Central memory CD8-positive, alpha-beta T cell (primary cell): ENCODE measurements at regions not wholly inside any gene's neighbourhood (a gene's known extent, or its start where the extent isn't known, plus 50 kb on each side); places are given as distances from the start of the nearest gene placed in this dataset.

Experiments used
- ATAC-seq: fragments of 150-1000 bp; cut with Tn5 transposase; replicated peaks from 2 replicates; pipeline ENCODE4 v1.10.0; 2022; ENCODE audit warnings: mild to moderate bottlenecking, moderate FRiP score, moderate number of reproducible peaks; ENCODE audit not compliant: poor library complexity, severe bottlenecking; ENCODE audit errors: extremely low read depth
- DNase-seq, 2 donors: peaks; one replicate each; pipeline ENCODE4 v3.0.0; 2021; ENCODE audit warnings: low spot score in 2 of 2
- H3K27ac Mint-ChIP-seq: one replicate; pipeline ENCODE4 v1.8.0; 2022; ENCODE audit warnings: low read depth, mild to moderate bottlenecking, moderate library complexity, mixed read lengths
- H3K27me3 Mint-ChIP-seq: one replicate; pipeline ENCODE4 v1.8.0; 2022; ENCODE audit warnings: mixed read lengths
- H3K36me3 Mint-ChIP-seq: one replicate; pipeline ENCODE4 v1.8.0; 2022; ENCODE audit warnings: mild to moderate bottlenecking, moderate library complexity, mixed read lengths; ENCODE audit not compliant: insufficient read depth
- H3K4me1 Mint-ChIP-seq: one replicate; pipeline ENCODE4 v1.8.0; 2022; ENCODE audit warnings: mixed read lengths
- H3K4me3 Mint-ChIP-seq: one replicate; pipeline ENCODE4 v1.8.0; 2022; ENCODE audit warnings: mild to moderate bottlenecking, moderate library complexity, mixed read lengths
- H3K9me3 Mint-ChIP-seq: one replicate; pipeline ENCODE4 v1.8.0; 2022; ENCODE audit warnings: mixed read lengths

DNA sequence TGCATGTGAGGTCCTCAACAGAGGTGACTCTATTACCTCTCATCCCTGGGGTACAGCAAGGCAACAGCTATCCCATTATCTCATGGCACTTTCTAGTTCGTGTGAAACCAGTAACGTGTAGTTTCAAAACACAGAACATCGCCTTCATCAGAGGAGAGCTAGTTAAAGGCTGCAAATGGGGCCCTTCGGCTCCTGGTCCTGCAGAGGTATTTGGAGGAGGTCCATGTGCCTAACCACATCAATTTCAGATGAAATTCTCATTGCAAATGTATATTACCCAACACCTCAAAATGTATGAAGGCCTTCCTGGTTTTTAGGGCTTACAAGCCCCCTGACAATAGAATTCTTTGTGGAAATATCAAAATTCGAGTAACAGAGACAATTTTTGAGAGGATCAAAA, 95.7 kb upstream of the PSMD7 start:
- Mint-ChIP-seq H3K4me1 (no peaks in the 10 kb centered on the region), H3K9me3 (no peaks in the 10 kb centered on the region), H3K36me3 (no peaks in the 10 kb centered on the region), H3K27ac (no peak overlapping the region), H3K4me3 (no peak overlapping the region), H3K27me3 (peaks cover 14% of the 10 kb centered on the region)
- no peak for DNase-seq
- no peak for ATAC-seq

DNA sequence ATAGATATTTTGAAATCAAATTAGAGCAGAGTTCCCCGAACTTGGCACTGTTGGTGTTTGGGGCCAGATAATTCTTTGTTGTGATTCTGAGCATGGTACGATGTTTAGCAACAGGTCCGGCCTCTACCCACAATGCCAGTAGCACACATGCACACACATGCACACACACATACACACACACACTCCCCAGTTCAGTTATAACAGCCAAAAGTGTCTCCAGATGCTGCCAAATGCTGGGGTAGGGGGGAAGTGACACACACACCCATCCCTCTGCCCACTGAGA, 96.8 kb upstream of the PSMD7 start:
- Mint-ChIP-seq H3K27me3 (peaks cover 14% of the 10 kb centered on the region), H3K9me3 (no peaks in the 10 kb centered on the region), H3K4me1 (no peaks in the 10 kb centered on the region), H3K36me3 (no peaks in the 10 kb centered on the region), H3K4me3 (no peak overlapping the region), H3K27ac (no peak overlapping the region)
- DNase-seq = no peak
- ATAC-seq = no peak

DNA sequence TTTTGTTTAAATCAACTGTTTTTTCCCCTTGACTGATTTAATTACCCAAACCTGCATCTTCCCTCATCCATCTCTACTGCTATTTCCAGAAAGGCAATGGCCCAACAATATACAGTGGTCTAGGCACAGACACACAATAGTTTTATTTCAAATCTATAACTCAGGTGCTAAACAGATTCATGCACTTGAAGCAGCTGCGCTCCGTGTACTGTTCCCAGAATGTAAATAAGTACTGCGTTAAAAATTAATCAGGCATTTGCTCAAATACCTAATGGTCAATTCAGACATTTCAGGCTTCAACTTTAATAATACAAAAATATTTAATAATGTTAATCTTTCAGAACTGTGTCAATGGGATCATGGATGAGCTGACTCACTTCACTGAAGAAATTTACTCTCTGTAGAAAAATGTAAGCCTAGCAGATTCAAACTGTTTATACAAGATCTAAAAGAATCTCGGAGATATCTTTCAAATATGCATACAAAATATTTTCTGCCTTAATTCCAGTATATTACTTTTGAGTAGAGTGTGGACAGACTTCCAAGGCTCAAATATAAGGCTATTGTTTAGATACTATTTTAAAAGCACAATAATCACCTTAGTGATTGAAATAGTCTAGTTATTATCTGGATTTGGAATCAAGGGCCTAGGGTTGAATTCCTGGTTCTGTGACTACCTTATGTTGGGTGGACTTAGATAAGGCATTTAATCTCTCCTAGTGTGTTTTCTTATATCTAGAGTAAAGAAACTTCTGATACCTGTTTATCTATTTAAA, 97.4 kb upstream of the PSMD7 start:
- Mint-ChIP-seq H3K4me3 (no peak overlapping the region), H3K27me3 (peaks cover 14% of the 10 kb centered on the region), H3K9me3 (no peaks in the 10 kb centered on the region), H3K27ac (no peak overlapping the region), H3K4me1 (no peaks in the 10 kb centered on the region), H3K36me3 (no peaks in the 10 kb centered on the region)
- ATAC-seq (no peak), DNase-seq (no peak)

GRCh38 chr16:74192281-74192797, 104.3 kb upstream of the PSMD7 start:
- no peaks in the 10 kb centered on the region for H3K36me3 Mint-ChIP-seq
- H3K27ac Mint-ChIP-seq = no peak overlapping the region
- H3K27me3 Mint-ChIP-seq = peaks cover 14% of the 10 kb centered on the region

DNA sequence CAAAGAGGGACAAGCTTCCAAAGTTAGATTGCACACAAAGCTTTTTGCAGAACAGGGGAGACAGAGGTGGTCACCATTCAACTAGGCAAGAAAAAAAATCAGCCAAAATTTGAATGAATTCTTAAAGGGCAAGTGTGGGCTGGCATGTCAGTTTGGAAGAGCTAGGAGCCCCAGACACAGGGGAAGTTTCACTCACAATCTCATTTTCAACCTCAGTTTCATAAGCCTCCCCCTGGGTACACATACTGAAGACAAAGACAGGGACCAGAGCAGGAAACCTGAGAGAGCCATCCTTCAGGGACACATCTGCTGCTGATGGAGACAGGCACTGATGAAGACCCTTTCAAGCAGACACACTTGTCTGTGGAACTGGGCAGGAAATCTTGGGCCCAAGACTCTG, 106.3 kb upstream of the PSMD7 start:
- Mint-ChIP-seq H3K4me1 (no peaks in the 10 kb centered on the region), H3K4me3 (no peak overlapping the region), H3K9me3 (no peaks in the 10 kb centered on the region), H3K36me3 (no peaks in the 10 kb centered on the region), H3K27ac (no peak overlapping the region), H3K27me3 (peaks cover 14% of the 10 kb centered on the region)
- no peak for ATAC-seq
- no peak for DNase-seq

More at GRCh38 chr16:74192281-74192797, 104.3 kb upstream of the PSMD7 start:
- ATAC-seq (no peak), DNase-seq (no peak)
- H3K4me1 Mint-ChIP-seq = no peaks in the 10 kb centered on the region
- no peak overlapping the region for H3K4me3 Mint-ChIP-seq
- H3K9me3 Mint-ChIP-seq = no peaks in the 10 kb centered on the region

- Mint-ChIP-seq H3K27me3 (peaks cover 10% of the 10 kb centered on the region), H3K36me3 (no peaks in the 10 kb centered on the region), H3K9me3 (no peaks in the 10 kb centered on the region), H3K4me1 (no peaks in the 10 kb centered on the region), H3K4me3 (no peak overlapping the region), H3K27ac (no peak overlapping the region)
- ATAC-seq (no peak), DNase-seq (no peak)
Observed at GRCh38 chr16:74188856-74189255, 107.8 kb upstream of the PSMD7 start.

GRCh38 chr16:74186561-74186971, 110.0 kb upstream of the PSMD7 start:
- H3K4me1 Mint-ChIP-seq = no peaks in the 10 kb centered on the region
- no peak overlapping the region for H3K4me3 Mint-ChIP-seq
- no peak overlapping the region for H3K27ac Mint-ChIP-seq
- DNase-seq = no peak
- H3K36me3 Mint-ChIP-seq = no peaks in the 10 kb centered on the region
- no peak for ATAC-seq
- no peaks in the 10 kb centered on the region for H3K9me3 Mint-ChIP-seq
- no peaks in the 10 kb centered on the region for H3K27me3 Mint-ChIP-seq

DNA sequence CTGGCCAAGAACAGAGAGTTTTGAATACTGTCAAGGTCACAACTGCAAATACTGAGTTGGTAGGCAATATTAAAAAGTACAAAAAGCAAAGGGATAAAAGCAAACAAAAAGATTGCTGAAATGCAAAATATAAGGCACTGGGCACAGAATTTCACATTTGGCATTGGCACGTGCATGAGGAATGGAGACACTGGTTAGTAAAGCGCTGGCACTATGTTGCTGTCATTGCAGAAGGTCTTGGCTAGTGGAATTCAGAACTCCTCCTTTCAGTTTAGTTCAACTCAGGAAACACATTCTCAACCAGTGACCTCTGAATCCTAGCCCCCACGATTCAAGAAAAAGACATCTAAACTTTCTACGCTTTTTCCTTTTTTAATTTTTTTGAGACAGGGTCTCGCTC, 111.8 kb upstream of the PSMD7 start:
- Mint-ChIP-seq H3K4me3 (no peak overlapping the region), H3K27ac (no peak overlapping the region), H3K9me3 (no peaks in the 10 kb centered on the region), H3K4me1 (no peaks in the 10 kb centered on the region), H3K27me3 (no peaks in the 10 kb centered on the region), H3K36me3 (peaks cover 2% of the 10 kb centered on the region)
- ATAC-seq (no peak), DNase-seq (no peak)

DNA sequence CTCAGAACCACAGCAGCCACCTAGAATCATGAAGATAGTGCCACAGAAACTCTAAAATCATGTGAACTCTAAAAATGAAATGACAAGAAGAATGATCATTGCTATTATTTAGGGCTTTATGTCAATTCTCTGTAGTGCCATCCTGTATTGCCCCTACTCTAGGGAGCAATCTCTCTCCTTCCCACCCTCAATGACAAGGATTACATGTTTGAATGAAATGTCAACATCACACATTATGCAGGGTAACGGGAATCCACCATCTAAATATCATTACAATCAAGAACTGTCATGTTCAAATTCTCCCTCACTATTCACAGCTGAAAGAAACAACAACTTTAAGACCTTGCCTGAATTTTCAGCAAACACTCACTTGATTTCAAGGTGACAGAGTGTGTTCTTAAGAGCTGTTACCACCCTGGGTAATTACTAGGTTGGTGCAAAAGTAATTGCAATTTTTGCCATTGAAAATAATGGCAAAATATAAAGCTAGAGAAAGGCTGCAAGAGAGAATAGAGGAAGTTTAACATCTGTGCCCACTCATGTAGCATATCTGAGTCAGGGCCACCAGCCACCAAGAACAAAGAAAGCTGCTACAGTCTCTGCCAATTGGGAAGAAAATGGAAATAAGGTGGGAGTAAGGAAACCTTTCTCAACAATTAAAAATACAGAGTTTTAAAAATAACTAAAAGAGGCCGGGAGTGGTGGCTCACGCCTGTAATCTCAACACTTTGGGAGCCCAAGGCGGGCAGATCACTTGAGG, 112.8 kb upstream of the PSMD7 start:
- ATAC-seq = no peak

DNA sequence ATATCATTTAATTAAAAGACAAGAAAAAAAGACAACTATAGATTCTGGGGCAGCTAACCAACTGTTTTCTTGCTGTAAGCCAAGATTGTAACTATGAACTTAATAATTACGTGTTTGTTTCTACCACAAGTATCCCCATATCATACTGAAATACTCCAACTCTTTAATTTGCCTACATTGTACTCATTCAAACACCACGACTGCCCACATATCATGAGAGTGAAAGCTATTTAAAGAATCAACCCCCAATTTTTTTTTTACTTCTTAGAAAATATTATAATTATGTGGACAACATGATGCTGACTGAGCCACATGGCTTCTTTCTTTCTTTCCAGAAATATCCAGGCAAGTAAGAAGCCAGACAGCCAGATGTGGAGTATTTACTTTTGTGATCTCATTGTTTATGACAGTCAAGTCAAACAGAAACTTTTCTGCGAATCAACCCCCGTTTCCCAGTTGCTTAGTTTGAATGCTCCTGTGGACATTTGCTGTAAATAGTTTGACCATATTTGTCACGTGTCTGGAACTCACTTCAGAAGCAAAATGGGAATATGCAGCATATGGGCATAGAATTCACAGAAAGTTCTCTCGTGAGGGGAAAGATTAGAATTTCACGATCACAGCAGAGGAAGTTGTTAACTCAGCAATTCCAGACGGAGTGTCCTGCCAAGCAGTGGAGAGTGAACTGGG, 126.8 kb upstream of the PSMD7 start:
- H3K9me3 Mint-ChIP-seq = peaks cover 3% of the 10 kb centered on the region

More for the DNA sequence above, 112.8 kb upstream of the PSMD7 start:
- Mint-ChIP-seq H3K27ac (no peak overlapping the region), H3K4me1 (no peaks in the 10 kb centered on the region), H3K36me3 (peaks cover 2% of the 10 kb centered on the region), H3K27me3 (peaks cover 6% of the 10 kb centered on the region), H3K9me3 (no peaks in the 10 kb centered on the region), H3K4me3 (no peak overlapping the region)
- DNase-seq = no peak

DNA sequence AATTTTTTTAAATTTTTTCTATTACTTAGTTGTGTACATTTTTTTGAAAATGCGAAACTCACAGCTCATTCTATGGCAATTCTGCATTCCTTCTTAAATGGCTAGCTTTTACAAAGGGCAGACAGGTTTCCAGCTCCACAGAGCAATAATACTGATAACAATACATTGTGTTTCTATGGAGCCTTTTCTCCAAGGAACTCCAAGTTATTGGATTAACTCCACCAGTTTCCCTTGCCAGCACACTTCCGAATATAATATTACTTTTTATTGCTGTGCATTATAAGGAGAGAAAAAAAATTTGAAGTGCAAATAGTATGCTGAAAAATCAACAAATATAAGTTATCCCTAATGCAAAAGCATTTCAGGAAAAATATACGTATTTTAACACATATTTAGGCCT, 127.5 kb upstream of the PSMD7 start:
- Mint-ChIP-seq H3K36me3 (no peaks in the 10 kb centered on the region), H3K9me3 (no peaks in the 10 kb centered on the region), H3K4me3 (no peak overlapping the region), H3K27me3 (no peaks in the 10 kb centered on the region), H3K4me1 (no peaks in the 10 kb centered on the region), H3K27ac (no peak overlapping the region)
- DNase-seq (no peak), ATAC-seq (no peak)

More for the DNA sequence above, 126.8 kb upstream of the PSMD7 start:
- Mint-ChIP-seq H3K36me3 (no peaks in the 10 kb centered on the region), H3K4me3 (no peak overlapping the region), H3K27ac (no peak overlapping the region), H3K4me1 (no peaks in the 10 kb centered on the region), H3K27me3 (peaks cover 5% of the 10 kb centered on the region)
- no peak for DNase-seq
- ATAC-seq = no peak

DNA sequence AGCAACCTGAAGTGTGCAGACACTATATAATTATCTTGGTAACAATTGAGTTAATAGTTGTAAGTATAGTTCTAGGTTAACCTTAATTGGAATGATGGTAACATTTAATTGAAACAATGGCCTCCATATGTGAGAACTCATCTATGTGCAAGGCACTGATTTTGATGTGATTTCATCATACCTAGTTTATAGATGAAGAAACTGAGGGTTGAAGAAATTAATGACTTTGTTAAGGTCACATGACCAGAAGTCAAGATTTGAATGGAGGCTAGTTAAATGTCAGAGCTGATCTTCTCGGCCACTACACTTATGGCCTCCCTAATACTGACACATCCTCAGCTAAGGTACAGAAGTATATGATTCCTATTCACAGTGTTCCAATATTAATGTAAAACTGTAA, 128.2 kb upstream of the PSMD7 start:
- no peak overlapping the region for H3K27ac Mint-ChIP-seq
- no peaks in the 10 kb centered on the region for H3K27me3 Mint-ChIP-seq
- H3K4me1 Mint-ChIP-seq = no peaks in the 10 kb centered on the region
- DNase-seq = no peak
- H3K9me3 Mint-ChIP-seq = no peaks in the 10 kb centered on the region
- ATAC-seq = no peak
- no peaks in the 10 kb centered on the region for H3K36me3 Mint-ChIP-seq
- no peak overlapping the region for H3K4me3 Mint-ChIP-seq

GRCh38 chr16:74166456-74166855, 130.2 kb upstream of the PSMD7 start:
- ATAC-seq (no peak), DNase-seq (no peak)
- Mint-ChIP-seq H3K4me3 (no peak overlapping the region), H3K27ac (no peak overlapping the region), H3K9me3 (peaks cover 10% of the 10 kb centered on the region), H3K27me3 (no peaks in the 10 kb centered on the region), H3K4me1 (no peaks in the 10 kb centered on the region), H3K36me3 (no peaks in the 10 kb centered on the region)
